Calu3 (cell line): ENCODE measurements at regions not wholly inside any gene's neighbourhood (a gene's known extent, or its start where the extent isn't known, plus 50 kb on each side); places are given as distances from the start of the nearest gene placed in this dataset.

Experiments used
- BruUV-seq: library from RNA; stranded (reverse); fragments of 400-500 nt; replicated peaks from 2 replicates; lab custom pipeline; 2021; lab: Mats Ljungman, UMichigan
- CTCF ChIA-PET: fragments of 300-600 bp; sonication (Branson Sonifier 250); formaldehyde crosslinking; loops from one replicate; lab custom pipeline; 2022; ENCODE audit warnings: antibody characterized with exemption; lab: Charles Lee
- DNase-seq: peaks from one replicate; pipeline ENCODE4 v3.0.0; 2022
- H3K27ac Mint-ChIP-seq: one replicate; pipeline ENCODE4 v1.8.0; 2022; ENCODE audit warnings: mixed read lengths; ENCODE audit not compliant: unreplicated experiment
- H3K27me3 Mint-ChIP-seq: one replicate; pipeline ENCODE4 v1.8.0; 2022; ENCODE audit warnings: mixed read lengths; ENCODE audit not compliant: unreplicated experiment
- H3K36me3 Mint-ChIP-seq: one replicate; pipeline ENCODE4 v1.8.0; 2022; ENCODE audit warnings: mild to moderate bottlenecking, moderate library complexity, mixed read lengths; ENCODE audit not compliant: insufficient read depth, unreplicated experiment
- H3K4me1 Mint-ChIP-seq: one replicate; pipeline ENCODE4 v1.8.0; 2022; ENCODE audit warnings: mild to moderate bottlenecking, low read depth, mixed read lengths; ENCODE audit not compliant: unreplicated experiment
- H3K4me3 Mint-ChIP-seq: one replicate; pipeline ENCODE4 v1.8.0; 2022; ENCODE audit warnings: mild to moderate bottlenecking, low read depth, moderate library complexity, mixed read lengths; ENCODE audit not compliant: unreplicated experiment
- H3K9me3 Mint-ChIP-seq: one replicate; pipeline ENCODE4 v1.8.0; 2022; ENCODE audit warnings: low read depth, mixed read lengths; ENCODE audit not compliant: unreplicated experiment
- CTCF ChIP-seq: fragments of 200-600 bp; IDR thresholded peaks from one replicate; pipeline ENCODE4 v1.8.0; 2022; ENCODE audit warnings: antibody characterized with exemption; ENCODE audit not compliant: unreplicated experiment
- intact Hi-C: fragments of 100-400 bp; cut with micrococcal nuclease; formaldehyde crosslinking; loops from one replicate; pipeline ENCODE4 v1.10.0; 2022; ENCODE audit not compliant: unreplicated experiment

DNA sequence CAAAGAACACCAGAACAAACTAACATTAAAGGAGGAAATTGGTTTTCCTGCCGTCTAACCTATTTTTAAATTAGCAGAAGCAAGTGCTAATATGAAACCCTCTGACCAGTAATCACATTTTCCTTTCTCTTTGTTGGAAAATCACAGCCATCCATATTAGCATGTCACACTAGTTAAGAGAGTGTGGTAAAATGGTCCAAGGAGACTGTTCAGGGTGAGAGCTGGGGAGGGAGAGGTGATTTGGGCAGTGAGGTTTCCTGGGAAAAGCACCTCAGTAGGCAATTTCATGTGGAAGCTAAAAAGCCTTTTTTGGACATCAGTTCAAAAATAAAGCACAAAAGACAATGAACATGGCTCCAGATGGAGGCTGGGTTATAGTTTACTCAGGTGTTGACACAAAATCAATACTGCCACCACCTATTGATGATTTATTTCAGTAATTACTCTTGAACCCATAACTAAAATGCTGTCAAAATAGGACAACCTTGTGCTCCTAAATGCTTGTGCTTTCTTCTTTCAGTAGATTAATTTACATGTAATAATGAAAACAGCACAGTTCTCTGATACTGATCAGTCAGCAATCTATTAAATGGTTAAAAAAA lies 333.2 kb downstream of the SAMD5 start:
- TF ChIP-seq CTCF: no peak
- no TSS peak for BruUV-seq
- H3K4me1 Mint-ChIP-seq: no peaks in the 10 kb centered on the region
- H3K4me3 Mint-ChIP-seq: no peak overlapping the region
- CTCF ChIA-PET: no interaction called here
- H3K27ac Mint-ChIP-seq: no peak overlapping the region
- DNase-seq: no peak
- intact Hi-C loops: no loop called here
- H3K36me3 Mint-ChIP-seq: no peaks in the 10 kb centered on the region
- H3K9me3 Mint-ChIP-seq: no peaks in the 10 kb centered on the region
- H3K27me3 Mint-ChIP-seq: no peaks in the 10 kb centered on the region

DNA sequence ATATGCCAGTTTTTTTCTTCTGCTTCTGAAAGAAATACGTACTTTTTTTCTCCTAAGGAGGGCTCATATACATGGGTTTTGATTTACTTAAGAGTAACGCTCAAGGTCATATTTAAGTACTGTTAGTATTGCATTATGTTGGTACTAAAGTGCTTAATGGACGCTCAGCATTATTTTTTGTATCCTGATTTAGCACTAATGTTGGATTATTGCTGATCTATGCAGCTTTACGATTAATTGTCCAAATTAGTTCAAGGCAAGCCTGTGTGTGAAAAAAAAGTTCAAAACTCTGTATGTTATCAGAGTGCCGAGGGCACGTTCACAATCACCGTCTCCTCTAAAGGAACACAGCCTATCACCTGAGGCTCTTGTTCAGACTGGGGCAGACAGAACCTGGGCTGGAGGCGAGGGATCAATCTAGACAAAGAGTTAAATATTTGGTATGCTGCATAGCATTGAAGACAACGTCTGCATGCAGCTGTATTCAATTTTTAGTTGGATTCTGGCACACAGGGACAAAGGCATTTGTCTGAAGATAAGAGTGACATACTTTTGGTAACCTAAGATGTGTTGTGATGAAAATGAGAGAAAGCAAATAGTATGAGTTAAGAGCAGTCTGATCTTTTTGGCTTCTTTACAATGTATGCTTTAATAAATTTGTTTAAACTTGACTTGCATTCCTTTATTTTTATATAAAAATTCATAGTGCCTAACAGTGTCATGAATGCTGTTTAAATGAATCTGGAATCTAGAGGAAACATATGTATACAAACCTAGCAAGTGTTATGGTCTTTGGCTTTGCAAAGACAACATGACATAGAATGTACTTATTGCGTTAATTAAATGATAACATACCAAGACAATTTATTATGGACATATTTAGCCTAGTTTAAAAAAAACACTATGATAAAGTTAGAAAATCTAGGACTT lies 341.2 kb downstream of the SAMD5 start:
- no TSS peak for BruUV-seq
- H3K36me3 Mint-ChIP-seq: no peaks in the 10 kb centered on the region
- no peak overlapping the region for H3K27ac Mint-ChIP-seq

GRCh38 chr6:147852772-147853171 lies 344.3 kb downstream of the SAMD5 start:
- H3K4me3 Mint-ChIP-seq: no peak overlapping the region
- intact Hi-C loops: no loop called here
- H3K4me1 Mint-ChIP-seq: no peaks in the 10 kb centered on the region
- no peak for TF ChIP-seq CTCF
- no peak for DNase-seq
- no TSS peak for BruUV-seq
- CTCF ChIA-PET: no interaction called here
- H3K36me3 Mint-ChIP-seq: no peaks in the 10 kb centered on the region
- no peaks in the 10 kb centered on the region for H3K27me3 Mint-ChIP-seq
- no peak overlapping the region for H3K27ac Mint-ChIP-seq
- H3K9me3 Mint-ChIP-seq: no peaks in the 10 kb centered on the region

More for the DNA sequence above, 341.2 kb downstream of the SAMD5 start:
- DNase-seq: no peak
- Mint-ChIP-seq H3K4me1 (no peaks in the 10 kb centered on the region), H3K4me3 (no peak overlapping the region), H3K9me3 (no peaks in the 10 kb centered on the region), H3K27me3 (no peaks in the 10 kb centered on the region)
- TF ChIP-seq CTCF: no peak
- CTCF ChIA-PET: no interaction called here
- intact Hi-C loops: no loop called here

- no peak for TF ChIP-seq CTCF
- Mint-ChIP-seq H3K27ac (no peak overlapping the region), H3K36me3 (no peaks in the 10 kb centered on the region), H3K4me3 (no peak overlapping the region), H3K27me3 (no peaks in the 10 kb centered on the region), H3K4me1 (no peaks in the 10 kb centered on the region), H3K9me3 (no peaks in the 10 kb centered on the region)
- intact Hi-C loops: no loop called here
- no TSS peak for BruUV-seq
- no peak for DNase-seq
- CTCF ChIA-PET: no interaction called here
Observed at GRCh38 chr6:147853574-147853973, 345.1 kb downstream of the SAMD5 start.
